WTC11 (cell line): ENCODE measurements at regions not wholly inside any gene's neighbourhood (a gene's known extent, or its start where the extent isn't known, plus 50 kb on each side); places are given as distances from the start of the nearest gene placed in this dataset.

Source experiments
- ATAC-seq: fragments of 200-7000 bp; cut with Tn5 transposase; 2 replicates; pipeline ENCODE4 v1.10.0; 2021; ENCODE audit warnings: mild to moderate bottlenecking, moderate library complexity
- CTCF ChIA-PET: fragments of 300-600 bp; sonication (Branson Sonifier 250); formaldehyde crosslinking; loops from one replicate; lab custom pipeline; 2021; ENCODE audit warnings: antibody characterized with exemption; lab: Charles Lee
- POLR2A ChIA-PET: fragments of 350-600 bp; sonication (Branson Sonifier 250); formaldehyde crosslinking; loops from one replicate; lab custom pipeline; 2021; ENCODE audit warnings: antibody characterized with exemption; lab: Charles Lee
- DNase-seq: peaks from one replicate; pipeline ENCODE4 v3.0.0; 2021; ENCODE audit warnings: low spot score
- H3K27ac Mint-ChIP-seq: 2 replicates; pipeline ENCODE4 v1.8.0; 2021; ENCODE audit warnings: mixed read lengths
- H3K27me3 Mint-ChIP-seq: 2 replicates; pipeline ENCODE4 v1.8.0; 2021; ENCODE audit warnings: low read depth, mild to moderate bottlenecking, moderate library complexity, mixed read lengths
- H3K36me3 Mint-ChIP-seq: 2 replicates; pipeline ENCODE4 v1.8.0; 2021; ENCODE audit warnings: mixed read lengths
- H3K4me1 Mint-ChIP-seq: 2 replicates; pipeline ENCODE4 v1.8.0; 2022; ENCODE audit warnings: mixed read lengths
- H3K4me3 Mint-ChIP-seq: 2 replicates; pipeline ENCODE4 v1.8.0; 2021; ENCODE audit warnings: mild to moderate bottlenecking, moderate library complexity, mixed read lengths
- H3K9me3 Mint-ChIP-seq: 2 replicates; pipeline ENCODE4 v1.8.0; 2021; ENCODE audit warnings: mixed read lengths
- GABPB1 ChIP-seq: sonication (generic); formaldehyde crosslinking; IDR thresholded peaks from 2 replicates; pipeline ENCODE4 v1.8.1; 2023; ENCODE audit warnings: mild to moderate bottlenecking, missing genetic modification reagents
- GRHL2 ChIP-seq: fragments of 250-450 bp; sonication (Bioruptor Pico); IDR thresholded peaks from 2 replicates; pipeline ENCODE4 v1.8.0; 2022; ENCODE audit warnings: mild to moderate bottlenecking, moderate library complexity; ENCODE audit not compliant: insufficient replicate concordance, severe bottlenecking
- KAT7 ChIP-seq: sonication (generic); formaldehyde crosslinking; IDR thresholded peaks from 2 replicates; pipeline ENCODE4 v1.8.1; 2023; ENCODE audit warnings: missing genetic modification reagents, mild to moderate bottlenecking, borderline replicate concordance
- NFE2L1 ChIP-seq: sonication (generic); formaldehyde crosslinking; IDR thresholded peaks from 2 replicates; pipeline ENCODE4 v1.8.1; 2023; ENCODE audit warnings: missing genetic modification reagents
- NR1H2 ChIP-seq: sonication (generic); formaldehyde crosslinking; IDR thresholded peaks from 2 replicates; pipeline ENCODE4 v1.9.0; 2021; ENCODE audit warnings: mild to moderate bottlenecking, moderate library complexity, missing genetic modification reagents
- NR2C2 ChIP-seq: sonication (generic); formaldehyde crosslinking; IDR thresholded peaks from 2 replicates; pipeline ENCODE4 v1.8.0; 2022; ENCODE audit warnings: mild to moderate bottlenecking, missing genetic modification reagents
- OVOL2 ChIP-seq: fragments of 250-450 bp; sonication (Bioruptor Pico); IDR thresholded peaks from 2 replicates; pipeline ENCODE4 v1.9.0; 2021; ENCODE audit warnings: mild to moderate bottlenecking, borderline replicate concordance
- PRRX2 ChIP-seq: fragments of 250-450 bp; sonication (Bioruptor Pico); IDR thresholded peaks from 2 replicates; pipeline ENCODE4 v1.8.0; 2021; ENCODE audit warnings: mild to moderate bottlenecking
- RORB ChIP-seq: fragments of 250-450 bp; sonication (Bioruptor Pico); IDR thresholded peaks from 2 replicates; pipeline ENCODE4 v1.9.0; 2021; ENCODE audit warnings: mild to moderate bottlenecking
- SMAD3 ChIP-seq: sonication (generic); formaldehyde crosslinking; IDR thresholded peaks from 2 replicates; pipeline ENCODE4 v1.8.0; 2022; ENCODE audit warnings: missing genetic modification reagents, mild to moderate bottlenecking, borderline replicate concordance
- SOX15 ChIP-seq: fragments of 250-450 bp; sonication (Bioruptor Pico); IDR thresholded peaks from 2 replicates; pipeline ENCODE4 v1.9.0; 2021; ENCODE audit warnings: mild to moderate bottlenecking
- TCF7 ChIP-seq: sonication (generic); formaldehyde crosslinking; IDR thresholded peaks from 2 replicates; pipeline ENCODE4 v1.8.0; 2022; ENCODE audit warnings: mild to moderate bottlenecking, low read depth, missing genetic modification reagents, moderate library complexity
- TP53 ChIP-seq: sonication (generic); formaldehyde crosslinking; IDR thresholded peaks from 2 replicates; pipeline ENCODE4 v1.8.1; 2023; ENCODE audit warnings: mild to moderate bottlenecking, missing genetic modification reagents
- ZNF232 ChIP-seq: sonication (generic); formaldehyde crosslinking; IDR thresholded peaks from 2 replicates; pipeline ENCODE4 v1.8.0; 2022; ENCODE audit warnings: mild to moderate bottlenecking, missing genetic modification reagents
- ZNF263 ChIP-seq: sonication (generic); formaldehyde crosslinking; IDR thresholded peaks from 2 replicates; pipeline ENCODE4 v1.8.1; 2022; ENCODE audit warnings: low read depth, mild to moderate bottlenecking, moderate library complexity, missing genetic modification reagents
- ZNF423 ChIP-seq: fragments of 250-450 bp; sonication (Bioruptor Pico); IDR thresholded peaks from 2 replicates; pipeline ENCODE4 v2.1.2; 2022; ENCODE audit warnings: mild to moderate bottlenecking, moderate library complexity
- TF ChIP-seq, protein P1 (sequence below): sonication (generic); formaldehyde crosslinking; IDR thresholded peaks from 2 replicates; pipeline ENCODE4 v1.8.1; 2023; ENCODE audit warnings: mild to moderate bottlenecking, missing genetic modification reagents, borderline replicate concordance
- TF ChIP-seq, protein P2 (sequence below): sonication (generic); formaldehyde crosslinking; IDR thresholded peaks from 2 replicates; pipeline ENCODE4 v1.8.0; 2022; ENCODE audit warnings: missing genetic modification reagents
- TF ChIP-seq, protein P3 (sequence below): sonication (generic); formaldehyde crosslinking; IDR thresholded peaks from 2 replicates; pipeline ENCODE4 v1.8.0; 2022; ENCODE audit warnings: mild to moderate bottlenecking, missing genetic modification reagents
- TF ChIP-seq, protein P4 (sequence below): fragments of 250-450 bp; sonication (Bioruptor Pico); conservative IDR thresholded peaks from 2 replicates; pipeline ENCODE4 v1.9.0; 2021; ENCODE audit warnings: mild to moderate bottlenecking

DNA sequence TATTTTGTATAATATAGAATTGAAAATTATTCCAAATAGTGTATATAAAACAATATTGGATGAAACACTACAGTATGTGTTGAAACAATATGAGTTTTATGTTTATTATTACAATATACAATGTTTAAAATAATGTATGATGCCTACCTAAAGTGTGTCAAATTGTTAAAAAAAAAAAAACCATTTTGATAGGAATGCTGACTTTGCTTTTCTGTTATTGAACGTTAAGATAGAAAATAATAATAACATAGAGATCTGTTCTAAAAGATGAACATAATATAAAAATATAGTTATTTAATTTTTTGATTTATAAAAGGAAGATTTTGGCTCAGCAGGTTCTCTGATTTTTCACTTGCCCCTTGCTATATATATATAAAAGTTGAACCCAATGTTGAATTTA is 474.6 kb upstream of the ATXN8OS start (continued):
- TF ChIP-seq TP53 (CRISPR knock-in tag) (no peak), KAT7 (CRISPR knock-in tag) (no peak), GABPB1 (CRISPR knock-in tag) (no peak), OVOL2 (CRISPR knock-in tag) (no peak), NR2C2 (no peak), TCF7 (CRISPR knock-in tag) (no peak)
- TF ChIP-seq, protein P1, sequence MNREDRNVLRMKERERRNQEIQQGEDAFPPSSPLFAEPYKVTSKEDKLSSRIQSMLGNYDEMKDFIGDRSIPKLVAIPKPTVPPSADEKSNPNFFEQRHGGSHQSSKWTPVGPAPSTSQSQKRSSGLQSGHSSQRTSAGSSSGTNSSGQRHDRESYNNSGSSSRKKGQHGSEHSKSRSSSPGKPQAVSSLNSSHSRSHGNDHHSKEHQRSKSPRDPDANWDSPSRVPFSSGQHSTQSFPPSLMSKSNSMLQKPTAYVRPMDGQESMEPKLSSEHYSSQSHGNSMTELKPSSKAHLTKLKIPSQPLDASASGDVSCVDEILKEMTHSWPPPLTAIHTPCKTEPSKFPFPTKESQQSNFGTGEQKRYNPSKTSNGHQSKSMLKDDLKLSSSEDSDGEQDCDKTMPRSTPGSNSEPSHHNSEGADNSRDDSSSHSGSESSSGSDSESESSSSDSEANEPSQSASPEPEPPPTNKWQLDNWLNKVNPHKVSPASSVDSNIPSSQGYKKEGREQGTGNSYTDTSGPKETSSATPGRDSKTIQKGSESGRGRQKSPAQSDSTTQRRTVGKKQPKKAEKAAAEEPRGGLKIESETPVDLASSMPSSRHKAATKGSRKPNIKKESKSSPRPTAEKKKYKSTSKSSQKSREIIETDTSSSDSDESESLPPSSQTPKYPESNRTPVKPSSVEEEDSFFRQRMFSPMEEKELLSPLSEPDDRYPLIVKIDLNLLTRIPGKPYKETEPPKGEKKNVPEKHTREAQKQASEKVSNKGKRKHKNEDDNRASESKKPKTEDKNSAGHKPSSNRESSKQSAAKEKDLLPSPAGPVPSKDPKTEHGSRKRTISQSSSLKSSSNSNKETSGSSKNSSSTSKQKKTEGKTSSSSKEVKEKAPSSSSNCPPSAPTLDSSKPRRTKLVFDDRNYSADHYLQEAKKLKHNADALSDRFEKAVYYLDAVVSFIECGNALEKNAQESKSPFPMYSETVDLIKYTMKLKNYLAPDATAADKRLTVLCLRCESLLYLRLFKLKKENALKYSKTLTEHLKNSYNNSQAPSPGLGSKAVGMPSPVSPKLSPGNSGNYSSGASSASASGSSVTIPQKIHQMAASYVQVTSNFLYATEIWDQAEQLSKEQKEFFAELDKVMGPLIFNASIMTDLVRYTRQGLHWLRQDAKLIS (CRISPR knock-in tag): no peak

DNA sequence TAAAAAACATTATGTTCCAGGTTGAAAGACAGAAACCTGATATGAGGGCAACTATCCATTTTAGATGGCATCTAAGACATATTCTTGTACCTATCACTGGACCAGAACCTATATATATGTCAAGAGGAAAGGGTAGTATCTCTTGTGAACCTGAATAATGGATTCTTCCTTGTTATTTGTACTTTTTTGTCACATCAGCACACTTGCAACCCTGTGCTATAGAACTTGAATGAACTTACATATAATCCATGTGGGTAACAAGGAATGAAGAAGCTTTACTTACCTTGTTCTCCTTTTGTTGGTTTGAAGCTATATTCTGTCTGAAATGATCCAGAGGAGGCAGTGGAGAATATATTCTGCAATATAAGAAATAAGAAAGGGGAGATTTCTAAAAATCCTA is 483.7 kb upstream of the ATXN8OS start:
- TF ChIP-seq, protein P2, sequence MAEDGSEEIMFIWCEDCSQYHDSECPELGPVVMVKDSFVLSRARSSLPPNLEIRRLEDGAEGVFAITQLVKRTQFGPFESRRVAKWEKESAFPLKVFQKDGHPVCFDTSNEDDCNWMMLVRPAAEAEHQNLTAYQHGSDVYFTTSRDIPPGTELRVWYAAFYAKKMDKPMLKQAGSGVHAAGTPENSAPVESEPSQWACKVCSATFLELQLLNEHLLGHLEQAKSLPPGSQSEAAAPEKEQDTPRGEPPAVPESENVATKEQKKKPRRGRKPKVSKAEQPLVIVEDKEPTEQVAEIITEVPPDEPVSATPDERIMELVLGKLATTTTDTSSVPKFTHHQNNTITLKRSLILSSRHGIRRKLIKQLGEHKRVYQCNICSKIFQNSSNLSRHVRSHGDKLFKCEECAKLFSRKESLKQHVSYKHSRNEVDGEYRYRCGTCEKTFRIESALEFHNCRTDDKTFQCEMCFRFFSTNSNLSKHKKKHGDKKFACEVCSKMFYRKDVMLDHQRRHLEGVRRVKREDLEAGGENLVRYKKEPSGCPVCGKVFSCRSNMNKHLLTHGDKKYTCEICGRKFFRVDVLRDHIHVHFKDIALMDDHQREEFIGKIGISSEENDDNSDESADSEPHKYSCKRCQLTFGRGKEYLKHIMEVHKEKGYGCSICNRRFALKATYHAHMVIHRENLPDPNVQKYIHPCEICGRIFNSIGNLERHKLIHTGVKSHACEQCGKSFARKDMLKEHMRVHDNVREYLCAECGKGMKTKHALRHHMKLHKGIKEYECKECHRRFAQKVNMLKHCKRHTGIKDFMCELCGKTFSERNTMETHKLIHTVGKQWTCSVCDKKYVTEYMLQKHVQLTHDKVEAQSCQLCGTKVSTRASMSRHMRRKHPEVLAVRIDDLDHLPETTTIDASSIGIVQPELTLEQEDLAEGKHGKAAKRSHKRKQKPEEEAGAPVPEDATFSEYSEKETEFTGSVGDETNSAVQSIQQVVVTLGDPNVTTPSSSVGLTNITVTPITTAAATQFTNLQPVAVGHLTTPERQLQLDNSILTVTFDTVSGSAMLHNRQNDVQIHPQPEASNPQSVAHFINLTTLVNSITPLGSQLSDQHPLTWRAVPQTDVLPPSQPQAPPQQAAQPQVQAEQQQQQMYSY (CRISPR knock-in tag): no peak
- TF ChIP-seq PRRX2 (no peak), SMAD3 (no peak), ZNF423 (CRISPR knock-in tag) (no peak)
- TF ChIP-seq, all 79 proteins: peak for 0
- Mint-ChIP-seq H3K4me1 (peaks cover 30% of the 10 kb centered on the region), H3K9me3 (peaks cover 56% of the 10 kb centered on the region), H3K4me3 (no peak overlapping the region), H3K27ac (no peak overlapping the region), H3K27me3 (no peaks in the 10 kb centered on the region; the same call in 1 of the 2 replicates), H3K36me3 (peaks cover 41% of the 10 kb centered on the region)
- DNase-seq: no peak
- CTCF ChIA-PET: no interaction called here
- POLR2A ChIA-PET: no interaction called here
- no peak for ATAC-seq

DNA sequence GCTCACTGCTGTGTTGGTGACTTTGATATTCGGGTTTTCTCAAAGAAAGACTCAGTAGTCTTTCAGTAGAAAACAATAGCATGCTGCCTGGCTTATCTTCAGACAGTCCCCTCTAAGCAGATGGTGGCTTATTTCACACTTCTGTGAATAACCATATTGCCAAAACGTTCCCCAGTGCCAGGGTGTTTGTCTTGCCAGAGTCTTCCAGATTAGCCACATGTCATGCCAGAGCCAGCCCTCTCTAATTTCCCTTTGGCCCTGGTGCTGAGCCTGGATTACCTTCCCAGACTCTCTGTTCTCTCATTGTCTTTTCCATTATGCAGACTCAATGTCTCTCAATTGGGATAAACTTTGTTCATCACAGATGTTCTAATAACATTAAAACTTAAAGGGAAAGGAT is 488.0 kb upstream of the ATXN8OS start:
- Mint-ChIP-seq H3K36me3 (peaks cover 39% of the 10 kb centered on the region), H3K4me1 (peaks cover 44% of the 10 kb centered on the region), H3K9me3 (peaks cover 54% of the 10 kb centered on the region), H3K4me3 (no peak overlapping the region), H3K27ac (no peak overlapping the region), H3K27me3 (no peaks in the 10 kb centered on the region; the same call in 1 of the 2 replicates)
- ChIA-PET CTCF (no interaction called here), POLR2A (no interaction called here)
- ATAC-seq: no peak
- no peak for TF ChIP-seq ZNF232 (CRISPR knock-in tag)
- TF ChIP-seq TP53 (CRISPR knock-in tag): no peak
- no peak for TF ChIP-seq RORB
- no peak for TF ChIP-seq ZNF423 (CRISPR knock-in tag)
- no peak for TF ChIP-seq ZNF263 (CRISPR knock-in tag)
- TF ChIP-seq GABPB1 (CRISPR knock-in tag): no peak
- no peak for TF ChIP-seq NR1H2 (CRISPR knock-in tag)
- TF ChIP-seq, protein P1 (CRISPR knock-in tag): no peak
- no peak for TF ChIP-seq NFE2L1 (CRISPR knock-in tag)
- TF ChIP-seq, protein P3, sequence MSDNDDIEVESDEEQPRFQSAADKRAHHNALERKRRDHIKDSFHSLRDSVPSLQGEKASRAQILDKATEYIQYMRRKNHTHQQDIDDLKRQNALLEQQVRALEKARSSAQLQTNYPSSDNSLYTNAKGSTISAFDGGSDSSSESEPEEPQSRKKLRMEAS (CRISPR knock-in tag): no peak
- no peak for TF ChIP-seq GRHL2
- no peak for TF ChIP-seq SOX15 (CRISPR knock-in tag)
- TF ChIP-seq, protein P4, sequence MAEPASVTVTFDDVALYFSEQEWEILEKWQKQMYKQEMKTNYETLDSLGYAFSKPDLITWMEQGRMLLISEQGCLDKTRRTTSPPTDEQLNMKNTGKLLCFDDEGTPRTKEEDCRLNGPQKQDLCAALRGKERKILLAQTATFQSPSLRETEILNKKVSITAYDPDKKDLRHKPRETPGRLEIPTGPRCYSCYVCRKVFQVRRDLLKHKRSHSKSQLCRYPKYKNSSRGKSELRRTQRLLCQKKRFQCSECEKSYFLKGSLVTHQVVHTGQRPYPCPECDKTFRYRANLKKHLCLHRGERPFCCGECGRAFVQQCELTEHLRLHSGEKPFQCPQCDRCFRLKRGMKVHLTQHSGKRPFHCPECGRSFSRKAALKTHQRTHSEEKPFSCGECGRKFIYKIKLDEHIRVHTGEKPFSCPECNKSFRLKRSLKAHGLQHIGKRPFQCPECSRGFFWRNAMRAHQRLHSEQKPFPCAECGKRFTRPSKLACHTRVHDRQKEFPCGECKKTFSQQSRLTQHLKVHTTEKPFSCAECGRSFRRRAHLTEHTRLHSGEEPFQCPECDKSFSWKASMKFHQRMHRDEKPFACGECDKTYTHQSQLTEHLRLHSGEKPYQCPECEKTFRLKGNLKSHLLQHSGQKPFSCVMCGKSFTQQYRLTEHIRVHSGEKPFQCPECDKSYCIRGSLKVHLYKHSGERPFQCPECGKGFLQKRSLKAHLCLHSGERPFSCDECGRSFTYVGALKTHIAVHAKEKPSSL: no peak
- DNase-seq: no peak
